Pancreas (tissue), 10 donors: ENCODE measurements at regions not wholly inside any gene's neighbourhood (a gene's known extent, or its start where the extent isn't known, plus 50 kb on each side); places are given as distances from the start of the nearest gene placed in this dataset.
A peak's percentile ranks its signal among the peaks of the same experiment; 100 is the strongest.

Experiments used
- ATAC-seq, 4 donors: fragments of 200-7000 bp; cut with Tn5 transposase; one replicate each; pipeline versions ENCODE4 v1.8.0 to v1.9.1; 2020; ENCODE audit warnings: mild to moderate bottlenecking in 4 of 4, moderate library complexity in 4 of 4
- DNase-seq, 6 donors: peaks; one replicate each; pipeline ENCODE4 v3.0.0-alpha.2; 2020
- FAIRE-seq: peaks from 2 replicates; lab custom pipeline; 2012; peaks lifted over from hg19 to GRCh38; lab: Jason Lieb, UNC
- H3K27ac ChIP-seq, 4 donors: fragments of 200-600 bp; sonication (generic); 1 replicate in 3 of 4; 2 replicates in 1 of 4; pipeline versions ENCODE4 v1.5.0 to v1.8.0; 2020
- H3K27me3 ChIP-seq, 4 donors: fragments of 200-600 bp; one replicate each; pipeline ENCODE4 v1.8.0; 2021
- H3K36me3 ChIP-seq, 3 donors: fragments of 200-600 bp; sonication (generic) in 1 of 3; one replicate each; pipeline versions ENCODE4 v1.5.0 to v1.8.0; 2020 to 2021
- H3K4me1 ChIP-seq, 3 donors: fragments of 200-600 bp; one replicate each; pipeline ENCODE4 v1.8.0; 2021
- H3K4me3 ChIP-seq, 4 donors: fragments of 200-600 bp; sonication (generic) in 2 of 4; one replicate each; pipeline versions ENCODE4 v1.5.0 to v1.8.0; 2020 to 2021
- H3K9me3 ChIP-seq, 4 donors: fragments of 200-600 bp; one replicate each; pipeline ENCODE4 v1.8.0; 2021
- WGBS, 2 donors: extraction: QIAGEN DNeasy Blood & Tissue Kit; methylation state at CpG; one replicate each; pipeline ENCODE4 v1.1.7; 2013; 5-methylcytosine and 5-hydroxymethylcytosine counted together
- intact Hi-C, 3 donors: fragments of 100-400 bp; cut with DNase I; formaldehyde crosslinking; loops; one replicate each; pipeline versions ENCODE4 v1.11.1 to v1.14.2; 2022
- TF ChIP-seq, protein P1 (sequence below), 4 donors: fragments of 200-600 bp; sonication (generic) in 3 of 4; IDR thresholded peaks; one replicate each; pipeline versions ENCODE4 v1.5.0 to v1.8.0; 2021; ENCODE audit warnings: antibody characterized with exemption in 4 of 4
- donor health status: healthy with polysubstance abuse.
- donor health status: DM: no; HTN: no; CAD: no; lungs with moderate emphysema.
- donor health status: DM: no; HTN: no; CAD: no.
- donor health status: control.
- donor health status: control.
- donor health status: Bipolar disorder and iron deficiency.
- donor health status: DM: yes; HTN: yes; CAD: no.
- donor health status: DM: no; HTN: no; CAD: no.
- donor health status: DM: no; HTN: no; CAD: no.
- donor health status: DM: yes; HTN: yes; CAD: no.

GRCh38 chr10:117480097-117480496, 62.4 kb upstream of the EMX2 start:
- Histone ChIP-seq H3K27ac (no peak overlapping the region), H3K27me3 (no peaks in the 10 kb centered on the region), H3K4me1 (no peaks in the 10 kb centered on the region), H3K4me3 (no peak overlapping the region), H3K36me3 (no peaks in the 10 kb centered on the region), H3K9me3 (no peaks in the 10 kb centered on the region)
- ATAC-seq (no peak), FAIRE-seq (no peak), DNase-seq (no peak)
- TF ChIP-seq, protein P1, sequence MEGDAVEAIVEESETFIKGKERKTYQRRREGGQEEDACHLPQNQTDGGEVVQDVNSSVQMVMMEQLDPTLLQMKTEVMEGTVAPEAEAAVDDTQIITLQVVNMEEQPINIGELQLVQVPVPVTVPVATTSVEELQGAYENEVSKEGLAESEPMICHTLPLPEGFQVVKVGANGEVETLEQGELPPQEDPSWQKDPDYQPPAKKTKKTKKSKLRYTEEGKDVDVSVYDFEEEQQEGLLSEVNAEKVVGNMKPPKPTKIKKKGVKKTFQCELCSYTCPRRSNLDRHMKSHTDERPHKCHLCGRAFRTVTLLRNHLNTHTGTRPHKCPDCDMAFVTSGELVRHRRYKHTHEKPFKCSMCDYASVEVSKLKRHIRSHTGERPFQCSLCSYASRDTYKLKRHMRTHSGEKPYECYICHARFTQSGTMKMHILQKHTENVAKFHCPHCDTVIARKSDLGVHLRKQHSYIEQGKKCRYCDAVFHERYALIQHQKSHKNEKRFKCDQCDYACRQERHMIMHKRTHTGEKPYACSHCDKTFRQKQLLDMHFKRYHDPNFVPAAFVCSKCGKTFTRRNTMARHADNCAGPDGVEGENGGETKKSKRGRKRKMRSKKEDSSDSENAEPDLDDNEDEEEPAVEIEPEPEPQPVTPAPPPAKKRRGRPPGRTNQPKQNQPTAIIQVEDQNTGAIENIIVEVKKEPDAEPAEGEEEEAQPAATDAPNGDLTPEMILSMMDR (IDR thresholded peaks at IDR 0.05), result no peak
- WGBS, 2 donors, result 44% methylated on average over 1 of the region's 1 CpG
- intact Hi-C loops, result no loop called here

DNA sequence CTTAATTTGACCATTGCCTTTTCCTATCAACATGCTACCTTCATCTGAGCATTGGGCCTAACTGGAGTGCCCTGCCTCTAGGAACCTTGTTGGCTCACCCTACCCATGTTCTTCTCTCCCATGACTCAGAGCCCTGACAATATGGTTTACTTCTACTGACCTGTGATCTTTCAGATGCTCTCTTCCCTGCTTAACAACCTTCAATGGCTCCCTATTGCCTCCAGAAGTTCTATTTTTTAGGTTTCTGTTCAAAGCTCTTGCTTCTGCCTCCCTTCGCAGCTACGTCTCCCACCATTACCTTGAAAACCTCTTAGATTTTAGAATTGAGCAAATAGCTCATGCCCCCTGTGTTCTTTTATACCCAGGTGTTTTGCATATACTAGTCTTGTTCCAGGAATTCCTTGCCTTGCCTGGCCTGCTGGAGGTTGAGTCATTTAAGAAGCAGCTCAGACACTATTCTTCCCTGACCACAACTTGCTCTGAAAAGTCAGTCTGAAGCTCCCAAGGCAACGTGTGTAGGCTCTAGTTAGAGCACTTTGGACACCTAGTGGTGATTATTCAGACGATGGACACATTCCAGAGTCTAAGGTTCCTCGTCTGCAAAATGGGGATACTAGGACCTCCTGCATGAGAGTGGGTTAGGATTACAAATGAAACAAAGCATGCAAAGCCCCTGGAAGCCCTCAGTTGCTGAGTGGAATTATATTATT, 64.4 kb upstream of the EMX2 start:
- TF ChIP-seq, protein P1 (IDR thresholded peaks at IDR 0.05), result no peak
- intact Hi-C loops, result loop anchor here in 1 of 3 donors (10.0 kb wide), 1 partner anchor 253 kb away; no protein-coding TSS in a partner anchor
- WGBS, 2 donors, result 44 to 46% methylated on average over 5 of the region's 5 CpGs
- Histone ChIP-seq H3K4me3 (no peak overlapping the region), H3K36me3 (no peaks in the 10 kb centered on the region), H3K27ac (no peak overlapping the region), H3K27me3 (no peaks in the 10 kb centered on the region), H3K4me1 (no peaks in the 10 kb centered on the region), H3K9me3 (no peaks in the 10 kb centered on the region)
- FAIRE-seq (no peak), ATAC-seq (peak in 3 of 4 donors; percentile 52 to 73 (median 53)), DNase-seq (no peak)

DNA sequence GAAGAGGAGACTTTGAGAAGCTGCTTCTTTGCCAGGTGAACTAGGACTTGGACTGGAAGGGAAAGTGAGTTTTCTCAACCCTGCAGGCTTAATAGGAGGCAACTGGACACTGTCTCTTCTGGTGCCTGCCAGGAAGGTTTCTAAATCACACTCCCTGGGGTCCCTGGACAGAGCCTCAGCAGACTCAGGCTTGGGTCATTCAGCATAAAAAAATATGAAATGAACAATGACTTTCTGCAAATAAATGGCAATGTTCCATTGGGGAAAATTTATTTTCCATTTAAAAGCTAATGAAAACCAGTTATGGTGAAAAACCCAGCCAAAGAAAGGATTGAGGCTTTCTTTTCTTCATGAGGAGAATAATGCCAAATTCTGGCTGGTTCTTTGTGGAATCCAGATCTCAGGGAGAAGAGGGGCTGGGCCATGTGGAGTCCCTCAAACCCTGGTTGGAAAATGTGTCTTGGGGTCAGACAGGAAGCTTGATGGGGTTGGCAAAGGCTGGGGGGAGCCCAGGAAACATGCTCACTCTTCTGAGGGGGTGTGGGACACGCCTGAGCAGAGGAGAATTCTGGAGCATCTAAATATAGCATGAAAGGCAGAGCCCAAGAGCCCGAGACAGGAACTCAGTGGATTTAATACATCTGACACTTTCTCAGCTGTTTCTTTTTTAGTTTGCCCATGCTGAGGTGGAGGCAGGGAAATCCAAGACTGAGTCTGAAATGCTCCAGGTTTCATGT, 65.2 kb upstream of the EMX2 start:
- DNase-seq (no peak), FAIRE-seq (no peak), ATAC-seq (peak in 2 of 4 donors; percentile 46 to 49)
- 57 to 77% methylated on average over 2 of the region's 2 CpGs for WGBS, 2 donors
- Histone ChIP-seq H3K4me3 (no peak overlapping the region), H3K36me3 (no peaks in the 10 kb centered on the region), H3K27me3 (no peaks in the 10 kb centered on the region), H3K27ac (no peak overlapping the region), H3K9me3 (no peaks in the 10 kb centered on the region), H3K4me1 (no peaks in the 10 kb centered on the region)
- TF ChIP-seq, protein P1 (IDR thresholded peaks at IDR 0.05), result no peak
- intact Hi-C loops, result loop anchor here in 1 of 3 donors (10.0 kb wide), 1 partner anchor 253 kb away; no protein-coding TSS in a partner anchor

DNA sequence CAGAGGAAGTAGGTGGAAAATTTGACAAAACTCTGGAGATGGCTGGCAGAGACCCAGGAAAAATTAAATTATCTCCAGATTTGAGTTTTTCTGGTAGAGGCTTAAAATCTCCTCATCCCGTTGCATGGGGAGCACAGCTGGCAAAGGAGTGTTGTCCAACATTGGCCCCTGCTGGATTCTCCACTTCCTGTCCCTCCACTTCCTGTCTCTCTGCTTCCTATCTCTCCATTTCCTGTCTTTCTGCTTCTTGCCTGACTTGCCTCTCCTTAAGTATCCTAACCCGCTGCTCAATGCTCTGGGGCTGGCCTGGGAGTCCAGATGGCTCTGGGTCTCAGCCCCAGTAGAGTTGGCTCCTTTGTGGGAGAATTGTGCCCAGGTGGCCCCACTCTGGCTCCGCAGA, 65.8 kb upstream of the EMX2 start:
- DNase-seq (no peak), ATAC-seq (no peak), FAIRE-seq (no peak)
- Histone ChIP-seq H3K4me1 (no peaks in the 10 kb centered on the region), H3K36me3 (no peaks in the 10 kb centered on the region), H3K27ac (no peak overlapping the region), H3K27me3 (no peaks in the 10 kb centered on the region), H3K9me3 (no peaks in the 10 kb centered on the region), H3K4me3 (no peak overlapping the region)
- intact Hi-C loops, result loop anchor here in 1 of 3 donors (10.0 kb wide), 1 partner anchor 252 kb away; no protein-coding TSS in a partner anchor
- TF ChIP-seq, protein P1 (IDR thresholded peaks at IDR 0.05), result no peak
- WGBS, 2 donors, result 68 to 80% methylated on average over 3 of the region's 3 CpGs
